GM12875 (cell line): ENCODE measurements at regions not wholly inside any gene's neighbourhood (a gene's known extent, or its start where the extent isn't known, plus 50 kb on each side); places are given as distances from the start of the nearest gene placed in this dataset.

Experiments
- H3K4me3 ChIP-seq: one replicate; pipeline ENCODE4 v1.5.1; 2011; ENCODE audit warnings: low read depth, low read length, control low read depth
- CTCF ChIP-seq: IDR thresholded peaks from 2 replicates; pipeline ENCODE4 v1.5.1; 2011; ENCODE audit warnings: low read depth, mild to moderate bottlenecking, control low read depth, inconsistent platforms, low read length, moderate library complexity, borderline replicate concordance; ENCODE audit not compliant: insufficient read depth

DNA sequence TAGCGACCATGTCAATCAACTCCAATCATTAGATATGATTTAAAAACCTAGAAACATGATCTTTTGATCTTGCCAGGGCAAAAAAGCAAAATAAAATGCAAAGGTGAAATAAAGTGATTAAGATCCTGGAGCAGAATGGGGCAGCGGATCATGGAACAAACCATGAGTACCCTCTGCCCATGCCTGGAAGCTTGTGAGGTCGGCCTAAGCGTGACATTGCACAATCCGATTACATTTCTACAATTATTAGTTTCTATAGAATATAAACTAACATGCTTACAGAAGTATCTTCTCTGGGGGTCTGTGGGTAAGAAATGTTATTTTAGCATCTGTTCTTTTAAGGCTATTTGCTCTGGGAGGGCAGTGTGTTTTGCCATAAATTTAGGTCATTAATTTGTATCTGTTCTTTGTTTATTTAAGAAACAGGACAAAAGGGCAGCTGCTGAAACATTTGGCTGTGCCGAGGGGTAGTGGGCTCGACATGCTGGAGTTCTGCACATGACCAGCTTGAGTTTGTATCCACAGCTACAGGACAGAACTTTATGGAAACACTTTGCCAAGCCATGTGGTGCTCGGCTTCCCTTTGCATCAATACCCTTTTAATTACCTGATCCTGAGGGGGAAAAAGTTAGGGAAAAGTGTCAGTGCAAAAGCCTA is 55.9 kb downstream of the ZBTB18 start:
- no peak for TF ChIP-seq CTCF
- no peak overlapping the region for H3K4me3 ChIP-seq

- H3K4me3 ChIP-seq, result no peak overlapping the region
- no peak for TF ChIP-seq CTCF
Measured at GRCh38 chr1:244111027-244111426, 59.9 kb downstream of the ZBTB18 start.

DNA sequence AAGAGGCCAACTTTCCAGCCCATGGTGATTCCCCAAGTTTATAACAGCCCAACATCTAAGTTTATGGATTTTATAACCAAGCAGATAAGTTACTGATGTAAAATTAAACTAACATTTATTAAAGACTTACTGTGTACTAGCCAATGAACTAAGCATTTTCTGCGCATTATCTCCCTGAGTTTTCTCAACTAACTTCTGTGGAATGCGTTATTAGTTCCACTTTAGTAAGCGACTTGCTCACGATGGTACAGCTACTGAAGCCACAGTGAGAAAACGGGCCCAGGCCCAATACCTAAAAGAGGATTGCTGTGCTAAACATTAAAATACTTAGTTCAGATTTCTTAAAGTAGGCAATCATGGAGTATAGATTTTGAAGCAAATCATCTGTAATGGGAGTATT is 61.0 kb downstream of the ZBTB18 start:
- no peak overlapping the region for H3K4me3 ChIP-seq
- TF ChIP-seq CTCF, result no peak

- H3K4me3 ChIP-seq, result no peak overlapping the region
- TF ChIP-seq CTCF, result no peak
Measured at GRCh38 chr1:244112636-244113035, 61.6 kb downstream of the ZBTB18 start.

GRCh38 chr1:244113532-244114320 is 62.6 kb downstream of the ZBTB18 start:
- no peak for TF ChIP-seq CTCF
- H3K4me3 ChIP-seq, result no peak overlapping the region

- no peak overlapping the region for H3K4me3 ChIP-seq
- TF ChIP-seq CTCF, result no peak
Measured at GRCh38 chr1:244114892-244115291, 63.8 kb downstream of the ZBTB18 start.

DNA sequence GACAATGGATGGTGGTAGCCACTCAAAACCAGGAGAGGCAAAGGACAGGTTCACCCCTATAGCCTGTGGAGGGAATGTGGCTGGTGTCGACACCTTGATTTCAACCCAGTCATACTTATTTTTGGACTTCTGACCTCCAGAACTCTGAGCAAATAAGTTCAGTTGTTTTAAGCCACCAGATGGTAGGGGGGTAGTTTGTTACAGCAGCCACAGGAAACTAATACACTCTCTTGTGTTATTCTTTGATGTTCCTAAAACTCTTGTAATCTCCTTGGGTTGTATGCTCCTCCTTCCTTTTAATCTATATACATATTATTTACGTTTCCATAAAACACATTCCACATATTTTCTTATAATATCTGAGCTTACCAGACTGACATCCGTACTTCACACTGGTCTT is 65.9 kb downstream of the ZBTB18 start:
- TF ChIP-seq CTCF, result no peak
- no peak overlapping the region for H3K4me3 ChIP-seq
